LNCaP clone FGC (cell line): ENCODE measurements at regions not wholly inside any gene's neighbourhood (a gene's known extent, or its start where the extent isn't known, plus 50 kb on each side); places are given as distances from the start of the nearest gene placed in this dataset.

ENCODE experiments used
- DNase-seq: peaks from one replicate; pipeline ENCODE4 v3.0.0-alpha.2; 2011; ENCODE audit warnings: low read depth
- H3K4me3 ChIP-seq: 2 replicates; pipeline ENCODE4 v1.5.1; 2011; ENCODE audit warnings: mild to moderate bottlenecking, low read depth, low read length, control low read depth
- TF ChIP-seq, protein P1 (sequence below): IDR thresholded peaks from 2 replicates; pipeline ENCODE4 v1.5.1; 2012; ENCODE audit warnings: mild to moderate bottlenecking; ENCODE audit not compliant: control insufficient read depth, insufficient read depth; ENCODE audit errors: extremely low read depth

DNA sequence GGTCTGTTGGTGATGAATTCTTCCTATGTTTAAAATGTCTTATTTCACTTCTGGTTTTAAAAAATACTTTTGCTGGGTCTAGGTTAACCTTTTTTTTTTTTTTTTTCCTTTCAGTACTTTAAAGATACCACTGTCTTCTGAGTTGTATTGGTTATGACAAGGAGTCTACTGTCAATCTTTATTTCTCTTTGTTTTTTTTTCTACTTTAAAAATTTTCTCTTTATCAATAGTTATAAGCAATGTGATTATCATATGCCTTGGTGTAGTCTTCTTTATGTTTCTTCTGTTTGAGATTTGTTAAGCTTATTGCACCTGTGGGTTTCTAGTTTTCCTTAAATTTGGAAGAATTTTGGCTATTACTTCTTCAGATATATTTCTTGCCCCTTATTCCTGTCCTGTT, 125.6 kb upstream of the SPRY4 start:
- no peak overlapping the region for H3K4me3 ChIP-seq
- no peak for DNase-seq
- TF ChIP-seq, protein P1, sequence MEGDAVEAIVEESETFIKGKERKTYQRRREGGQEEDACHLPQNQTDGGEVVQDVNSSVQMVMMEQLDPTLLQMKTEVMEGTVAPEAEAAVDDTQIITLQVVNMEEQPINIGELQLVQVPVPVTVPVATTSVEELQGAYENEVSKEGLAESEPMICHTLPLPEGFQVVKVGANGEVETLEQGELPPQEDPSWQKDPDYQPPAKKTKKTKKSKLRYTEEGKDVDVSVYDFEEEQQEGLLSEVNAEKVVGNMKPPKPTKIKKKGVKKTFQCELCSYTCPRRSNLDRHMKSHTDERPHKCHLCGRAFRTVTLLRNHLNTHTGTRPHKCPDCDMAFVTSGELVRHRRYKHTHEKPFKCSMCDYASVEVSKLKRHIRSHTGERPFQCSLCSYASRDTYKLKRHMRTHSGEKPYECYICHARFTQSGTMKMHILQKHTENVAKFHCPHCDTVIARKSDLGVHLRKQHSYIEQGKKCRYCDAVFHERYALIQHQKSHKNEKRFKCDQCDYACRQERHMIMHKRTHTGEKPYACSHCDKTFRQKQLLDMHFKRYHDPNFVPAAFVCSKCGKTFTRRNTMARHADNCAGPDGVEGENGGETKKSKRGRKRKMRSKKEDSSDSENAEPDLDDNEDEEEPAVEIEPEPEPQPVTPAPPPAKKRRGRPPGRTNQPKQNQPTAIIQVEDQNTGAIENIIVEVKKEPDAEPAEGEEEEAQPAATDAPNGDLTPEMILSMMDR: no peak

DNA sequence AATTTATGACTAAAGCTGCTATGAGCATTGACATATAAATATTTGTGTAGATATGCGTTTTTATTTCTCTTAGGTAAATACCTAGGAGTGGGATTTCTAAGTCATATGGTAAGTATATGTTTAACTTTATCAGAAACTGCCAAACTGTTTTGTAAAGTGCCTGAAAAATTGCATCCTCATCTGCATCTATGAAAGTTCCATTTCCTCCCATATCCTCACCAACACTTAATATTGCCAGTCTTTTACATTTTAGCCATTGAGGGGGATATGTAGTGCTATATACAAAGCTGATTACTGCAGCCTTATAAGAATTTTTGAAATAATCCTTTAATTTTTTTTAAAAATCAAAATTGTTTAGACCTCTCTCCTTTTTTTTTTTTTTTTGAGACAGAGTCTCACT, 123.1 kb upstream of the SPRY4 start:
- no peak for DNase-seq
- TF ChIP-seq, protein P1: no peak
- no peak overlapping the region for H3K4me3 ChIP-seq

DNA sequence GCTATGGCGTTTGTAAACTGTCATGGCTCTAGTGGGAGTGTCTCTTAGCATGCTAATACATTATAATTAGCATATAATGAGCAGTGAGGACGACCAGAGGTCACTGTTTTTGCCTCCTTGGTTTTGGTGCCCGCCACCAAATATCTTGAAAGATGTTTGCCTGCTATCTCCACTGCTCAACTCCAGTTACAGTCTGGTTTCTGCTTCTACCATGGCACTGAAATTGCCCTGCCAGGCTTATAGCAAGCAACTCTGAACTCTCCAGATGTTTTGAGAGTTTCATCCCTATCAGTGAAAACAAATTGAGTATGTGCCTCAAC, 122.1 kb upstream of the SPRY4 start:
- no peak overlapping the region for H3K4me3 ChIP-seq
- DNase-seq: no peak
- TF ChIP-seq, protein P1: no peak

DNA sequence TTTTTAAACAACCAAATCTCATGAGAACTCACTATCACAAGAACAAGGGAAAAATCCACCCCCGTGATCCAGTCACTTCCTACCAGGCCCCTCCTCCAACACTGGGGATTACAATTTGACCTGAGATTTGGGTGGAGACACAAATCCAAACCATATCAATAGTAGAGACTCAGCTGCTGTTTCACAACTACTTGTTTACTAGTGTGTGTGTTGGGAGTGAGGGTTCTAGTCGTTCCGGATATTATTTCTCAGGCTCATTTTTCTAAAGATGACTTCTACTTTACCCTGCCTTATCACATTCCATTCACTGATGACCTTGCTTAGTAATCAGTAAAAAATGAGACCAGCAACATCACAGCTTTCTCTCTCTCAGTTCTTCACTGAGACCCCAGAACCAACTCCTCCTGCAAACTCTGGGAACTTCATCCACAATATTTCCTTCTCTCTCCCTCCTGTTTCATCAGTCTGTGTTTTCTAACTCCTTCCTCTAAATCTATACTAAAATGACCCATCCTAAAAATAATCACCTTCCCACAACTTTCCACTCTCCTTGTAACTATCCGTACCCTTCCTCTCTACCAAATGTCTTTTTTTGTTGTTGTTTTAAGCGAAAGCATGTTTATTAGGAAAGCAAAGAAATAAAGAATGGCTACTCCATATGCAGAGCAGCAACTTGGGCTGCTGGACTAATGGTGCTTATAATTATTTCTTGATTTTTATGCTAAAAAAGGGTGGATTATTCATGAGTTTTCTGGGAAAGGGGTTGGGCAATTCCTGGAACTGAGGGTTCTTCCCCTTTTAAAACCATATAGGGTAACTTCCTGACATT, 121.5 kb upstream of the SPRY4 start:
- DNase-seq: no peak
- TF ChIP-seq, protein P1: no peak
- H3K4me3 ChIP-seq: no peak overlapping the region

DNA sequence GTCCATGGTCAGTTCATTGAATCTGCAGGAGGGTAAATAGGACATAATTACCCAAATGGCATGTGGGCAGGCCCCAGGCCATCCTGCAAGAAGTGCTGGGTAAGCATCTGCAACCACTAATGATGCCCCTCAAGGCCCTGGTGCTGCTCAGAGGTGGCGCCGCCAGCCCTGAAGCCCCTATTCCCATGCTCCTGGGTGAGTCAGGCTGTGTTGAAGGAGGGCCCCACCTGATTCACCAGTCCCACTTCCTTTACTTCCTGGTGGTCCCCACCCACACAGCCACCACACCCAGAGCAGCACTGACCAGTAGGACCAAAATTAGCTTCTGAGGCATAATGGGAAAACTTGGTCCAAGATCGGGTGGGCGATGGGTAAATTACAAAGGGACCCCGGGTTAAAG, 120.4 kb upstream of the SPRY4 start:
- no peak for DNase-seq
- TF ChIP-seq, protein P1: no peak
- no peak overlapping the region for H3K4me3 ChIP-seq

DNA sequence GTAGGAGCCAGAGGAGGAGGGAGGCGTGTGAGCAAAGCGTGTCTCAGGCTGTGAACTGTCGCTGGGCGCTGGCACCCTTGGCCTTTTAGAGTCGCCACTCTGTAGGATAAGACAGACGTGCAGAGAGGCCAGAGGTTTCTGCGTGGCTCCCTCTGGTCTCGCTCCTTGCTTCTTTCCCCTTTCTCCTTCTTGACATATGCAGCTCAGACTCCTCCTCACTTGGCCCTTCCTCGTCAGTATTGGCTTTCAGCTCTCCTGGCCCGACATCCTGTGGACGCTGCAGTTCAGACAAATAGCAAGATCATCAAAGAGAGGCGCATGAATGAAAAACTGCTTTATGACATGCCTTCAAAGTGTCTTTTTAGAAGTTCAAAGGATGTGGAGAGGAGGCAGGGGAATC, 116.8 kb upstream of the SPRY4 start:
- TF ChIP-seq, protein P1: no peak
- no peak for DNase-seq

More for the DNA sequence above, 116.8 kb upstream of the SPRY4 start:
- no peak overlapping the region for H3K4me3 ChIP-seq
